Fibroblast of mammary gland (primary cell): ENCODE measurements at regions not wholly inside any gene's neighbourhood (a gene's known extent, or its start where the extent isn't known, plus 50 kb on each side); places are given as distances from the start of the nearest gene placed in this dataset.

ENCODE experiments used
- DNase-seq: peaks from one replicate; pipeline ENCODE4 v3.0.0-alpha.2; 2010; ENCODE audit warnings: low read depth
- H3K4me3 ChIP-seq: 2 replicates; pipeline ENCODE4 v1.5.1; 2011; ENCODE audit warnings: low read depth, mild to moderate bottlenecking, low read length, moderate library complexity; ENCODE audit not compliant: control insufficient read depth
- CTCF ChIP-seq: conservative IDR thresholded peaks from 2 replicates; pipeline ENCODE4 v1.5.1; 2011; ENCODE audit warnings: low read depth, low read length, inconsistent platforms; ENCODE audit not compliant: control insufficient read depth, insufficient read depth

DNA sequence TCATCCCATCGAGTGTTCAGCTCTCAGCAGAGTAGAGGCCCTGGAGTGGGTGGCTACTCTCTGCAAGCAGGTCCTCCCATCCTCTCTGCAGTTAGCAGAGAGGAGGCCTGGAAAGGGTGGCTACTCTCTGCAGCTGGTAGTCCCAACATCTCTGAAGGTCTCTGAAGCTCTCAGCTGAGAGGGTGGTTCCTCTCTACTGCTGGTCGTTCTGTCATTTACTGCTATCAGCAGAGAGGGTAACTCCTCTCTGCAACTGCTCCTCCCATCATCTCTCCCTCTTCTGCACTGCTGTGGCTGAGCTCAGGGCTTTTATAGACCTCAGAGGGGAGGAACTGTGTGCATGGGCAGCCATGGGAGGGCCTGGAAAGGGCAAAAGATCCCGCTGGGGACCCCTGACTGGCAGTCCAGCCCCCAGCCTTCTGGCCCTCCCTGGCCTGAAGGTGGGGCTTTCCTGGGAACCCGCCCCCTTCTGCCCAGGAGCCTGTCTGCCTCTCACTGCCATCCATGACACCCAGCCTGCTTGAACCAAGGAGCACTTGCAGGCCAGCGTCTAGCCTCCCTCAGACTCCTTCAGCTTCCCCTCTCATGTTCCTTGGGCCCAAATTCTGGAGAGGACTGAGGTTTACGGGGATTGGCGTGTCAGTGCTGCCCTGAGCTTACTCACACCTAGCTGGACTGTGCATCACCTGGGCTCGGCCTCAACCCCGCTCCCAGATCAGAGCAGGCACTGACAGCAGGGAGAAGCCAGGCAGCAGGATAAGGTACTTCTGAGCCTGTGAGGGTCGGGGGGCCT is 898.3 kb upstream of the NEGR1 start:
- DNase-seq: no peak
- TF ChIP-seq CTCF: no peak
- no peak overlapping the region for H3K4me3 ChIP-seq

DNA sequence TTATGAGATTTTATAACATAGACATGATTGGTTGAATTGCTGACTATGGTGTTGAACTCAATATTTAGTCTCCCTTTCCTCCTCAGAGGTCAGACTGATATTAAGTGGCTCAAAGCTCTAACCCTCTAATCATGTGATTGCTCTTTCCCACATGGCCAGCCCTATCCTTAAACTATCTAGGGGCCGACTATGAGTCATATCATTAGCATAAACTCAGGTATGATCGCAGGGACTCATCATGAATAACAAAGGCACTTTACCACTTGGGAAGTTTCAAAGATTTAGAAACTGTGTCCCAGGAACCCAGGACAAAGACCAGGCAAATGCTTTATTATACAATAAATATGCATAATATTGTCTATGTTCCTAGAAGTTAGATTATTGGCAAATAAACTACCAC is 894.6 kb upstream of the NEGR1 start:
- no peak overlapping the region for H3K4me3 ChIP-seq
- no peak for DNase-seq
- no peak for TF ChIP-seq CTCF

- DNase-seq: no peak
- no peak overlapping the region for H3K4me3 ChIP-seq
- TF ChIP-seq CTCF: no peak
Observed at GRCh38 chr1:73167009-73167657, 884.8 kb upstream of the NEGR1 start.

- TF ChIP-seq CTCF: no peak
- no peak overlapping the region for H3K4me3 ChIP-seq
- peak; percentile 0 for DNase-seq
Observed at GRCh38 chr1:73162564-73162963, 880.2 kb upstream of the NEGR1 start.

DNA sequence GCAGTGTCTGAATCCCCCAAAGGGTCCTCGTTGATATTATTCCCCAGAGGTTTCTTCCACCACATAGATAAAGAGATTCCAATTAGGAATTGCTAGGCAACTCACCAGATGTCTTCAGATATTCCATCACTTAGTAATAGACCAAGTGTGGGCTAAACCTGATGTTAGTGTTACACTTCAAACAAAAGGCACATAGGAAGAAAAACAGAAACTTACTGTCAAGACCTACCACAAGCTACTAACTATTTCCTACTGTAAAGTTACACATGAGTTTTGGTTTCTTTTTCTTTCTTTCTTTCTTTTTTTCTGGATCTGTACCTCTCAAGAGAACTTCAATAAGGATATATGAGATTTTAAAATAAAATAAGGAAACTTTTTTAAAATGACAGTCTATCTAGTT is 879.1 kb upstream of the NEGR1 start:
- no peak overlapping the region for H3K4me3 ChIP-seq
- no peak for TF ChIP-seq CTCF
- DNase-seq: no peak

GRCh38 chr1:73160759-73161158 is 878.4 kb upstream of the NEGR1 start:
- H3K4me3 ChIP-seq: no peak overlapping the region
- TF ChIP-seq CTCF: no peak
- no peak for DNase-seq

DNA sequence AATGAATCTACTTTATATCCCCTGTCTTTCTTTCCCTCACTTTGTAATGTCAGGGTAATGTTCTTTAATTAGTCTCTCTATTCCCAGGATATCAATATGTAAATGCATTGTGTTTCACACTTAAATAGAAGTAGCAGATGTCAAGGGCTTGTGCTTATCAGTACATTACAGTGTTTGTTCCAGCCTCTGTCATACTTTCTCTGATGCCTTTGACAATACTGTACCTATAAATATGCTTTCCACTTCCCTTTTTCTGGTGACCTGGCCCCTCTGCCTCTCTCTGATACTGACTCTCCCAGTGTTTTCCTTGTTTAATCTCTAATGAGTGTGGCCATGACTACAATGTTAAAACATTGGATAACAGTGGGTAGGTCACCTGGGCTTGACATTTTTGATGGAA is 862.0 kb upstream of the NEGR1 start:
- TF ChIP-seq CTCF: no peak
- DNase-seq: no peak

More for the DNA sequence above, 862.0 kb upstream of the NEGR1 start:
- H3K4me3 ChIP-seq: no peak overlapping the region
